Activated naive CD8-positive, alpha-beta T cell treated with anti-CD3 and anti-CD28 coated beads, Interleukin-2, amount 10 ng/mL, durations not matched to agents 7 days and 5 days (primary cell): ENCODE measurements at regions not wholly inside any gene's neighbourhood (a gene's known extent, or its start where the extent isn't known, plus 50 kb on each side); places are given as distances from the start of the nearest gene placed in this dataset.

Experiments used
- ATAC-seq: fragments of 150-1000 bp; cut with Tn5 transposase; one replicate; pipeline ENCODE4 v1.10.0; 2021; ENCODE audit warnings: low read depth, moderate library complexity
- POLR2A ChIA-PET: fragments of 350-600 bp; sonication (Branson Sonifier 250); formaldehyde crosslinking; loops from one replicate; lab custom pipeline; 2021; ENCODE audit warnings: antibody characterized with exemption; lab: Charles Lee
- DNase-seq: peaks from one replicate; pipeline ENCODE4 v3.0.0; 2021
- H3K27ac Mint-ChIP-seq: one replicate; pipeline ENCODE4 v1.8.0; 2022; ENCODE audit warnings: mild to moderate bottlenecking, mixed read lengths
- H3K27me3 Mint-ChIP-seq: one replicate; pipeline ENCODE4 v1.8.0; 2022; ENCODE audit warnings: mild to moderate bottlenecking, moderate library complexity, mixed read lengths
- H3K36me3 Mint-ChIP-seq: one replicate; pipeline ENCODE4 v1.8.0; 2021; ENCODE audit warnings: mild to moderate bottlenecking, mixed read lengths
- H3K4me1 Mint-ChIP-seq: one replicate; pipeline ENCODE4 v1.8.0; 2021; ENCODE audit warnings: mixed read lengths
- H3K4me3 Mint-ChIP-seq: one replicate; pipeline ENCODE4 v1.8.0; 2022; ENCODE audit warnings: mild to moderate bottlenecking, moderate library complexity, mixed read lengths
- H3K9me3 Mint-ChIP-seq: one replicate; pipeline ENCODE4 v1.8.0; 2021; ENCODE audit warnings: mixed read lengths

- Mint-ChIP-seq H3K4me1 (peaks cover 20% of the 10 kb centered on the region), H3K9me3 (peaks cover 10% of the 10 kb centered on the region), H3K4me3 (no peak overlapping the region), H3K36me3 (peaks cover 2% of the 10 kb centered on the region), H3K27ac (no peak overlapping the region), H3K27me3 (peaks cover 5% of the 10 kb centered on the region)
- DNase-seq (no peak), ATAC-seq (no peak)
- POLR2A ChIA-PET = no interaction called here
These were observed 125.3 kb downstream of the TSHZ3 start for GRCh38 chr19:31223740-31224534.

GRCh38 chr19:31220540-31220939, 128.7 kb downstream of the TSHZ3 start:
- Mint-ChIP-seq H3K27ac (peak overlapping the region; percentile 4), H3K9me3 (peaks cover 8% of the 10 kb centered on the region), H3K36me3 (peaks cover 4% of the 10 kb centered on the region), H3K27me3 (no peaks in the 10 kb centered on the region), H3K4me3 (no peak overlapping the region), H3K4me1 (peaks cover 18% of the 10 kb centered on the region)
- DNase-seq (no peak), ATAC-seq (peak; percentile 91)
- POLR2A ChIA-PET = interaction anchor here (1.0 kb wide), 1 partner anchor 130 kb away, joined by 3 read pairs; no protein-coding TSS in a partner anchor

GRCh38 chr19:31214997-31215396, 134.2 kb downstream of the TSHZ3 start:
- Mint-ChIP-seq H3K36me3 (peaks cover 10% of the 10 kb centered on the region), H3K4me3 (no peak overlapping the region), H3K27me3 (no peaks in the 10 kb centered on the region), H3K9me3 (peaks cover 6% of the 10 kb centered on the region), H3K4me1 (peaks cover 22% of the 10 kb centered on the region), H3K27ac (peak overlapping the region; percentile 96)
- no peak for ATAC-seq
- POLR2A ChIA-PET = no interaction called here
- DNase-seq = no peak

- Mint-ChIP-seq H3K4me3 (peak overlapping the region; percentile 75), H3K9me3 (peaks cover 4% of the 10 kb centered on the region), H3K4me1 (peaks cover 20% of the 10 kb centered on the region), H3K27me3 (no peaks in the 10 kb centered on the region), H3K27ac (peak overlapping the region; percentile 96), H3K36me3 (peaks cover 10% of the 10 kb centered on the region)
- DNase-seq = peak; percentile 84
- POLR2A ChIA-PET = no interaction called here
- ATAC-seq = peak; percentile 98
These were observed 135.2 kb downstream of the TSHZ3 start for GRCh38 chr19:31214086-31214485.

- Mint-ChIP-seq H3K27ac (peak overlapping the region; percentile 8), H3K4me3 (no peak overlapping the region)
These were observed 138.1 kb downstream of the TSHZ3 start for GRCh38 chr19:31211088-31211487.

GRCh38 chr19:31205887-31206518, 143.2 kb downstream of the TSHZ3 start:
- H3K9me3 Mint-ChIP-seq = peaks cover 1% of the 10 kb centered on the region
- ATAC-seq (no peak), DNase-seq (no peak)
- H3K27ac Mint-ChIP-seq = no peak overlapping the region
- H3K27me3 Mint-ChIP-seq = peaks cover 30% of the 10 kb centered on the region
- no peaks in the 10 kb centered on the region for H3K4me1 Mint-ChIP-seq
- H3K4me3 Mint-ChIP-seq = no peak overlapping the region
- H3K36me3 Mint-ChIP-seq = no peaks in the 10 kb centered on the region
- POLR2A ChIA-PET = no interaction called here

More at GRCh38 chr19:31211088-31211487, 138.1 kb downstream of the TSHZ3 start:
- Mint-ChIP-seq H3K36me3 (peaks cover 8% of the 10 kb centered on the region), H3K9me3 (peaks cover 4% of the 10 kb centered on the region), H3K4me1 (peaks cover 20% of the 10 kb centered on the region), H3K27me3 (peaks cover 4% of the 10 kb centered on the region)
- ATAC-seq (no peak), DNase-seq (no peak)
- POLR2A ChIA-PET = no interaction called here

GRCh38 chr19:31204115-31204514, 145.1 kb downstream of the TSHZ3 start:
- Mint-ChIP-seq H3K36me3 (no peaks in the 10 kb centered on the region), H3K27me3 (peaks cover 40% of the 10 kb centered on the region), H3K27ac (no peak overlapping the region), H3K9me3 (peaks cover 1% of the 10 kb centered on the region), H3K4me1 (no peaks in the 10 kb centered on the region), H3K4me3 (no peak overlapping the region)
- ATAC-seq (no peak), DNase-seq (no peak)
- POLR2A ChIA-PET = no interaction called here

GRCh38 chr19:31185261-31185660, 164.0 kb downstream of the TSHZ3 start:
- Mint-ChIP-seq H3K36me3 (no peaks in the 10 kb centered on the region), H3K27me3 (peaks cover 17% of the 10 kb centered on the region), H3K4me1 (no peaks in the 10 kb centered on the region), H3K27ac (no peak overlapping the region), H3K4me3 (no peak overlapping the region), H3K9me3 (peaks cover 8% of the 10 kb centered on the region)
- ATAC-seq (no peak), DNase-seq (no peak)
- POLR2A ChIA-PET = interaction anchor here (0.6 kb wide), 1 partner anchor 168 kb away, joined by 3 read pairs; no protein-coding TSS in a partner anchor

GRCh38 chr19:31181535-31181934, 167.7 kb downstream of the TSHZ3 start:
- POLR2A ChIA-PET = no interaction called here
- Mint-ChIP-seq H3K9me3 (peaks cover 1% of the 10 kb centered on the region), H3K4me3 (no peak overlapping the region), H3K27me3 (peaks cover 7% of the 10 kb centered on the region), H3K4me1 (no peaks in the 10 kb centered on the region), H3K36me3 (no peaks in the 10 kb centered on the region), H3K27ac (no peak overlapping the region)
- DNase-seq (no peak), ATAC-seq (no peak)

- POLR2A ChIA-PET = no interaction called here
- H3K27ac Mint-ChIP-seq = no peak overlapping the region
- DNase-seq (no peak), ATAC-seq (no peak)
- H3K27me3 Mint-ChIP-seq = peaks cover 5% of the 10 kb centered on the region
- no peak overlapping the region for H3K4me3 Mint-ChIP-seq
- H3K9me3 Mint-ChIP-seq = peaks cover 1% of the 10 kb centered on the region
- H3K4me1 Mint-ChIP-seq = no peaks in the 10 kb centered on the region
- H3K36me3 Mint-ChIP-seq = no peaks in the 10 kb centered on the region
These were observed 168.3 kb downstream of the TSHZ3 start for GRCh38 chr19:31180907-31181306.

GRCh38 chr19:31179471-31179852, 169.8 kb downstream of the TSHZ3 start:
- no peak for DNase-seq
- no peak overlapping the region for H3K27ac Mint-ChIP-seq
- no peak overlapping the region for H3K4me3 Mint-ChIP-seq
- no peaks in the 10 kb centered on the region for H3K36me3 Mint-ChIP-seq
- H3K9me3 Mint-ChIP-seq = no peaks in the 10 kb centered on the region
- POLR2A ChIA-PET = no interaction called here
- H3K4me1 Mint-ChIP-seq = no peaks in the 10 kb centered on the region
- ATAC-seq = no peak
- peaks cover 7% of the 10 kb centered on the region for H3K27me3 Mint-ChIP-seq

- H3K4me3 Mint-ChIP-seq = no peak overlapping the region
- H3K27me3 Mint-ChIP-seq = peaks cover 7% of the 10 kb centered on the region
- H3K9me3 Mint-ChIP-seq = no peaks in the 10 kb centered on the region
- no peaks in the 10 kb centered on the region for H3K36me3 Mint-ChIP-seq
- ATAC-seq = no peak
- POLR2A ChIA-PET = no interaction called here
- H3K4me1 Mint-ChIP-seq = no peaks in the 10 kb centered on the region
- no peak overlapping the region for H3K27ac Mint-ChIP-seq
- no peak for DNase-seq
These were observed 170.3 kb downstream of the TSHZ3 start for GRCh38 chr19:31178833-31179470.

GRCh38 chr19:31177246-31177645, 172.0 kb downstream of the TSHZ3 start:
- POLR2A ChIA-PET = no interaction called here
- Mint-ChIP-seq H3K36me3 (no peaks in the 10 kb centered on the region), H3K9me3 (no peaks in the 10 kb centered on the region), H3K27me3 (peaks cover 7% of the 10 kb centered on the region), H3K4me1 (no peaks in the 10 kb centered on the region), H3K4me3 (no peak overlapping the region), H3K27ac (no peak overlapping the region)
- ATAC-seq = no peak
- DNase-seq = no peak
